ENCODE measurements at regions not wholly inside any gene's neighbourhood (a gene's known extent, or its start where the extent isn't known, plus 50 kb on each side); places are given as distances from the start of the nearest gene placed in this dataset.
A peak's percentile ranks its signal among the peaks of the same experiment; 100 is the strongest.

GRCh38 chr20:61173267-61173666 is 78.8 kb upstream of the CDH4 start:
- Histone ChIP-seq H2AK5ac (ENCODE audit: low read depth, low read length) (peak overlapping the region; percentile 51), H2BK5ac (ENCODE audit: low read depth, low read length, poor library complexity, severe bottlenecking) (peak overlapping the region; percentile 25), H3K4me1 (ENCODE audit: control insufficient read depth, insufficient read depth, low read length) (peaks cover 8% of the 10 kb centered on the region), H3K36me3 (ENCODE audit: control insufficient read depth, insufficient read depth, low read length) (no peaks in the 10 kb centered on the region), H3K56ac (ENCODE audit: extremely low read depth, insufficient read depth, low read length) (no peak overlapping the region), H4K91ac (ENCODE audit: insufficient read depth, low read depth, low read length) (peak overlapping the region; percentile 8; the same call in 1 of the 2 replicates), H2AFZ (replicated peaks; ENCODE audit: low read length, poor library complexity) (no peak overlapping the region), H3K27me3 (ENCODE audit: control insufficient read depth, insufficient read depth, low read length) (peaks cover 10% of the 10 kb centered on the region), H4K8ac (ENCODE audit: low read depth in 2 of 2, low read length in 2 of 2) (peak overlapping the region in 1 of 2 experiments; percentile 35; a peak in 1 of 4 replicates), H2BK120ac (ENCODE audit: low read depth, low read length) (no peak overlapping the region), H3K4me3 (ENCODE audit: insufficient read depth, low read depth, low read length) (no peak overlapping the region), H3K4ac (ENCODE audit: low read depth, low read length) (no peak overlapping the region), H3K79me1 (ENCODE audit: low read depth in 1 of 2, low read length in 2 of 2) (no peaks in the 10 kb centered on the region), H4K20me1 (ENCODE audit: insufficient read depth, low read length) (no peaks in the 10 kb centered on the region), H4K5ac (ENCODE audit: low read depth, low read length) (no peak overlapping the region), H3K14ac (replicated peaks; ENCODE audit: low read depth, low read length) (no peak overlapping the region), H3K9me3 (ENCODE audit: control insufficient read depth, insufficient read depth, low read length) (no peaks in the 10 kb centered on the region; the same call in 1 of the 2 replicates), H2BK20ac (ENCODE audit: low read depth, low read length) (no peak overlapping the region), H3K9me1 (ENCODE audit: insufficient read depth, low read length) (no peaks in the 10 kb centered on the region), H3K9ac (ENCODE audit: low read depth, low read length) (no peak overlapping the region), H3K18ac (ENCODE audit: low read depth, low read length) (no peak overlapping the region; the same call in 1 of the 2 replicates), H2AK9ac (replicated peaks; ENCODE audit: low read depth, low read length, poor library complexity) (no peak overlapping the region), H2BK15ac (ENCODE audit: low read depth, low read length) (no peak overlapping the region), H3K23ac (ENCODE audit: low read depth, low read length) (no peak overlapping the region), H3K4me2 (ENCODE audit: low read depth, low read length) (no peak overlapping the region), H3K27ac (ENCODE audit: insufficient read depth, low read length) (no peak overlapping the region)
- intact Hi-C loops (cut with micrococcal nuclease) = no loop called here
- BruUV-seq (replicated peaks) = no TSS peak
- dilution Hi-C loops (cut with HindIII; ENCODE audit: low sequenced_read_pairs, unreplicated experiment) = no loop called here
- WGBS, 2 experiments (ENCODE audit: extremely low coverage in 2 of 2, insufficient read length in 1 of 2) = 91% methylated on average over 2 of the region's 2 CpGs; no CpG with 5 or more reads in 1 of the 2 experiments
- ChIA-PET CTCF (interaction anchor here (0.5 kb wide), 1 partner anchor 555 kb away, joined by 3 read pairs; no protein-coding TSS in a partner anchor), POLR2A (ENCODE audit: unreplicated experiment) (no interaction called here)
- TF ChIP-seq RCOR1 (IDR thresholded peaks at IDR 0.05; ENCODE audit: insufficient replicate concordance, low read length) = no peak
- TF ChIP-seq MAZ (IDR thresholded peaks at IDR 0.05; ENCODE audit: borderline replicate concordance, low read depth, low read length) = no peak
- no peak for TF ChIP-seq BHLHE40 (IDR thresholded peaks at IDR 0.05; ENCODE audit: low read depth, low read length)
- no peak for TF ChIP-seq NFE2L2 (IDR thresholded peaks at IDR 0.05; ENCODE audit: low read depth, low read length)
- TF ChIP-seq USF2 (IDR thresholded peaks at IDR 0.05; ENCODE audit: low read depth, low read length) = no peak
- TF ChIP-seq, protein P1, sequence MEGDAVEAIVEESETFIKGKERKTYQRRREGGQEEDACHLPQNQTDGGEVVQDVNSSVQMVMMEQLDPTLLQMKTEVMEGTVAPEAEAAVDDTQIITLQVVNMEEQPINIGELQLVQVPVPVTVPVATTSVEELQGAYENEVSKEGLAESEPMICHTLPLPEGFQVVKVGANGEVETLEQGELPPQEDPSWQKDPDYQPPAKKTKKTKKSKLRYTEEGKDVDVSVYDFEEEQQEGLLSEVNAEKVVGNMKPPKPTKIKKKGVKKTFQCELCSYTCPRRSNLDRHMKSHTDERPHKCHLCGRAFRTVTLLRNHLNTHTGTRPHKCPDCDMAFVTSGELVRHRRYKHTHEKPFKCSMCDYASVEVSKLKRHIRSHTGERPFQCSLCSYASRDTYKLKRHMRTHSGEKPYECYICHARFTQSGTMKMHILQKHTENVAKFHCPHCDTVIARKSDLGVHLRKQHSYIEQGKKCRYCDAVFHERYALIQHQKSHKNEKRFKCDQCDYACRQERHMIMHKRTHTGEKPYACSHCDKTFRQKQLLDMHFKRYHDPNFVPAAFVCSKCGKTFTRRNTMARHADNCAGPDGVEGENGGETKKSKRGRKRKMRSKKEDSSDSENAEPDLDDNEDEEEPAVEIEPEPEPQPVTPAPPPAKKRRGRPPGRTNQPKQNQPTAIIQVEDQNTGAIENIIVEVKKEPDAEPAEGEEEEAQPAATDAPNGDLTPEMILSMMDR (conservative IDR thresholded peaks at IDR 0.05; ENCODE audit: low read depth, low read length) = no peak
- TF ChIP-seq, protein P2, sequence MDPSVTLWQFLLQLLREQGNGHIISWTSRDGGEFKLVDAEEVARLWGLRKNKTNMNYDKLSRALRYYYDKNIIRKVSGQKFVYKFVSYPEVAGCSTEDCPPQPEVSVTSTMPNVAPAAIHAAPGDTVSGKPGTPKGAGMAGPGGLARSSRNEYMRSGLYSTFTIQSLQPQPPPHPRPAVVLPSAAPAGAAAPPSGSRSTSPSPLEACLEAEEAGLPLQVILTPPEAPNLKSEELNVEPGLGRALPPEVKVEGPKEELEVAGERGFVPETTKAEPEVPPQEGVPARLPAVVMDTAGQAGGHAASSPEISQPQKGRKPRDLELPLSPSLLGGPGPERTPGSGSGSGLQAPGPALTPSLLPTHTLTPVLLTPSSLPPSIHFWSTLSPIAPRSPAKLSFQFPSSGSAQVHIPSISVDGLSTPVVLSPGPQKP (IDR thresholded peaks at IDR 0.05; ENCODE audit: borderline replicate concordance, low read depth, low read length) = no peak
- no peak for TF ChIP-seq RAD21 (IDR thresholded peaks at IDR 0.05; ENCODE audit: low read length)
- TF ChIP-seq RFX5 (IDR thresholded peaks at IDR 0.05; ENCODE audit: low read depth, low read length) = no peak
- TF ChIP-seq SMC3 (IDR thresholded peaks at IDR 0.05; ENCODE audit: low read depth, low read length) = no peak
- no peak for DNase-seq
- ATAC-seq (ENCODE audit: low read depth) = no peak
- in situ Hi-C loops (cut with MboI; ENCODE audit: low sequenced_read_pairs) = no loop called here
